Pancreas (tissue), 10 donors: ENCODE measurements at regions not wholly inside any gene's neighbourhood (a gene's known extent, or its start where the extent isn't known, plus 50 kb on each side); places are given as distances from the start of the nearest gene placed in this dataset.

Experiments used
- ATAC-seq, 4 donors: fragments of 200-7000 bp; cut with Tn5 transposase; one replicate each; pipeline versions ENCODE4 v1.8.0 to v1.9.1; 2020; ENCODE audit warnings: mild to moderate bottlenecking in 4 of 4, moderate library complexity in 4 of 4
- DNase-seq, 6 donors: peaks; one replicate each; pipeline ENCODE4 v3.0.0-alpha.2; 2020
- FAIRE-seq: peaks from 2 replicates; lab custom pipeline; 2012; peaks lifted over from hg19 to GRCh38; lab: Jason Lieb, UNC
- H3K27ac ChIP-seq, 4 donors: fragments of 200-600 bp; sonication (generic); 1 replicate in 3 of 4; 2 replicates in 1 of 4; pipeline versions ENCODE4 v1.5.0 to v1.8.0; 2020
- H3K27me3 ChIP-seq, 4 donors: fragments of 200-600 bp; one replicate each; pipeline ENCODE4 v1.8.0; 2021
- H3K36me3 ChIP-seq, 3 donors: fragments of 200-600 bp; sonication (generic) in 1 of 3; one replicate each; pipeline versions ENCODE4 v1.5.0 to v1.8.0; 2020 to 2021
- H3K4me1 ChIP-seq, 3 donors: fragments of 200-600 bp; one replicate each; pipeline ENCODE4 v1.8.0; 2021
- H3K4me3 ChIP-seq, 4 donors: fragments of 200-600 bp; sonication (generic) in 2 of 4; one replicate each; pipeline versions ENCODE4 v1.5.0 to v1.8.0; 2020 to 2021
- H3K9me3 ChIP-seq, 4 donors: fragments of 200-600 bp; one replicate each; pipeline ENCODE4 v1.8.0; 2021
- WGBS, 2 donors: extraction: QIAGEN DNeasy Blood & Tissue Kit; methylation state at CpG; one replicate each; pipeline ENCODE4 v1.1.7; 2013; 5-methylcytosine and 5-hydroxymethylcytosine counted together
- intact Hi-C, 3 donors: fragments of 100-400 bp; cut with DNase I; formaldehyde crosslinking; loops; one replicate each; pipeline versions ENCODE4 v1.11.1 to v1.14.2; 2022
- TF ChIP-seq, protein P1 (sequence below), 4 donors: fragments of 200-600 bp; sonication (generic) in 3 of 4; IDR thresholded peaks; one replicate each; pipeline versions ENCODE4 v1.5.0 to v1.8.0; 2021; ENCODE audit warnings: antibody characterized with exemption in 4 of 4
- donor health status: healthy with polysubstance abuse.
- donor health status: DM: no; HTN: no; CAD: no; lungs with moderate emphysema.
- donor health status: DM: no; HTN: no; CAD: no.
- donor health status: control.
- donor health status: control.
- donor health status: Bipolar disorder and iron deficiency.
- donor health status: DM: yes; HTN: yes; CAD: no.
- donor health status: DM: no; HTN: no; CAD: no.
- donor health status: DM: no; HTN: no; CAD: no.
- donor health status: DM: yes; HTN: yes; CAD: no.

DNA sequence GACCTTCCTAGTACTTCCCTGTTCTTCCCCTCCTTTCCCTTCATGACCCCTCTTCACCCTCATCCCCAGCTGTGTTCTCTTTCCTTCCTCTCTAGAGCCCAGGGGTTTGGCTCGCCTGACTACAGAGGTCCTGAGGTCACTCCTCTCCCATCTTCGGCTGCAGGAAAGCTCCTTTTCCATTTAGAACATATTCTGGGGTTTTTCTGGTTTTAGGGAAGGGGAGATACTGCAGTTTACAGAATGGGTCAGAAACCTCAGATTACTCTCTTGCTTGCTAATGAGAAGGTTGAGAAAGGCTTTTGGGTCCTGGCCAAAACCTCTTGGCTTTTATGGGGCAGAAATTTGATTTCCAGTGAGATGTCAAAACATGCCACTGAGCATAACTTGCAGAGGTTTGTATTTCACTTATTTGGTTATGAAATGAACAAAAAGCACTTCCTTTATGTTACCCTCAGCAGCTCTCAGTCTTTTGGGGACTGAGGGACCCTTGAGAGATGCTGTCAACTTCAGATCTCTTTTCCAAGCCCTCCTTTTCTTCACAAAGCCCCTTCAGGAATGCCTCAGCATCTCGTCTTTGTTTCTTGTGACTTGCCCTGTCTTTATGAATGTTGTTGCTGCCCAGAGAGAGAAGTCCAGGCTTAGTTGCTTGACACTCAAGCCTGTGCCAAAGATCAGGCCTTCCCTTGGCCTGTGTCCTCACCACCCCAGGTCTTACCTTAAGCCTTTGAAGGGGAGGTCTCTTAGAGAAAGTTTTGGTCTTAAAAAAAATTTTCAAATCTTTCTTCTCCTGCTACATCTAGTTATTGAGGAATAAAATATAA, 121.7 kb upstream of the TPM1 start:
- ATAC-seq, result peak in 2 of 4 donors; percentile 55 to 57
- H3K36me3 ChIP-seq, result no peaks in the 10 kb centered on the region
- peaks cover 0 to 6% (median 0%) of the 10 kb centered on the region in 3 donors for H3K4me1 ChIP-seq
- intact Hi-C loops, result no loop called here
- 76 to 77% methylated on average over 3 of the region's 3 CpGs for WGBS, 2 donors
- H3K4me3 ChIP-seq, result no peak overlapping the region
- H3K27ac ChIP-seq, result no peak overlapping the region
- DNase-seq, result no peak
- H3K27me3 ChIP-seq, result no peaks in the 10 kb centered on the region
- FAIRE-seq, result no peak
- TF ChIP-seq, protein P1, sequence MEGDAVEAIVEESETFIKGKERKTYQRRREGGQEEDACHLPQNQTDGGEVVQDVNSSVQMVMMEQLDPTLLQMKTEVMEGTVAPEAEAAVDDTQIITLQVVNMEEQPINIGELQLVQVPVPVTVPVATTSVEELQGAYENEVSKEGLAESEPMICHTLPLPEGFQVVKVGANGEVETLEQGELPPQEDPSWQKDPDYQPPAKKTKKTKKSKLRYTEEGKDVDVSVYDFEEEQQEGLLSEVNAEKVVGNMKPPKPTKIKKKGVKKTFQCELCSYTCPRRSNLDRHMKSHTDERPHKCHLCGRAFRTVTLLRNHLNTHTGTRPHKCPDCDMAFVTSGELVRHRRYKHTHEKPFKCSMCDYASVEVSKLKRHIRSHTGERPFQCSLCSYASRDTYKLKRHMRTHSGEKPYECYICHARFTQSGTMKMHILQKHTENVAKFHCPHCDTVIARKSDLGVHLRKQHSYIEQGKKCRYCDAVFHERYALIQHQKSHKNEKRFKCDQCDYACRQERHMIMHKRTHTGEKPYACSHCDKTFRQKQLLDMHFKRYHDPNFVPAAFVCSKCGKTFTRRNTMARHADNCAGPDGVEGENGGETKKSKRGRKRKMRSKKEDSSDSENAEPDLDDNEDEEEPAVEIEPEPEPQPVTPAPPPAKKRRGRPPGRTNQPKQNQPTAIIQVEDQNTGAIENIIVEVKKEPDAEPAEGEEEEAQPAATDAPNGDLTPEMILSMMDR (IDR thresholded peaks at IDR 0.05), result no peak
- H3K9me3 ChIP-seq, result no peaks in the 10 kb centered on the region

DNA sequence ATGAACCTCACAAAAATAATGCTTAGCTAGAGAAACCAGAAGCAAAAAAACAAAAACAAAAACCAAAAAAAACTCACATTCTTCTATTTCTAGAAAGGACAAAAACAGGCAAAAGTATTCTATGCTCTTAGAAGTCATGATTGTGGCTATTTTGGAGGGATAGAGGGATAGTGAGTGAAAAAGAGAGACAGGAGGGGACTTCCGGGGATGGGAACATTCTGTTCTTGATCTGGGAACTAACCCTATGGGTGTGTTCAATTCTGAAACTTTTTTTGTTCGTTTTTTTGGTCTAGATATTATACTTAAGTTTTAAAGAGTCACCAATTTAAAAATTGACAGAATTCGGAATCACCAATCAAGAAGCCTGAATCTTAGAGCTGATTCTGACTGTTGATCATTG, 120.0 kb upstream of the TPM1 start:
- DNase-seq, result no peak
- Histone ChIP-seq H3K4me1 (no peaks in the 10 kb centered on the region), H3K4me3 (no peak overlapping the region), H3K9me3 (no peaks in the 10 kb centered on the region), H3K27ac (no peak overlapping the region), H3K36me3 (no peaks in the 10 kb centered on the region), H3K27me3 (no peaks in the 10 kb centered on the region)
- TF ChIP-seq, protein P1 (IDR thresholded peaks at IDR 0.05), result no peak
- FAIRE-seq, result no peak
- ATAC-seq, result no peak
- intact Hi-C loops, result no loop called here
- WGBS, 2 donors, result 69 to 72% methylated on average over 3 of the region's 3 CpGs

DNA sequence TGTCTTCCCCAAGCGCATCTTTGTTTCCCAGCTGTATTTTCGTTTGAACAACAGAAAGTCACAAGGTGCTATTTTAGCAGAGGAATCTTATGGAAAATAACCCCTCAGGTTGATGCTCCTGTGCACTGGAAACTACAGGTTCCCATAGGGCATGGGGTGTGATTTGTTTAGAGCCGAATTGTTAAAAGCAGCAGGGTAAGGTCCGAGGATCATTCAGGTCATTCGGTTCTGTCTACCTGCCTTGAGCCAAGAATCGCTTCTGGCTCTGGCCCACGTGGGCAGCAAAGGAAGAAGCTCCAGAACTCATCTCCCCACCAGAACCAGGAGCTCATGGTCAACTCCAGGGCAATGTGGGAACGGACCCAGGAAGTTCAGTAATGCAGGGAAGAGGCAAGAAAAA, 116.7 kb upstream of the TPM1 start:
- no peak for FAIRE-seq
- ATAC-seq, result no peak
- DNase-seq, result no peak
- no peaks in the 10 kb centered on the region for H3K9me3 ChIP-seq
- TF ChIP-seq, protein P1 (IDR thresholded peaks at IDR 0.05), result no peak
- intact Hi-C loops, result no loop called here
- no peak overlapping the region for H3K4me3 ChIP-seq
- no peak overlapping the region for H3K27ac ChIP-seq
- H3K27me3 ChIP-seq, result no peaks in the 10 kb centered on the region
- H3K36me3 ChIP-seq, result no peaks in the 10 kb centered on the region
- 93 to 95% methylated on average over 8 of the region's 8 CpGs for WGBS, 2 donors
- no peaks in the 10 kb centered on the region for H3K4me1 ChIP-seq

DNA sequence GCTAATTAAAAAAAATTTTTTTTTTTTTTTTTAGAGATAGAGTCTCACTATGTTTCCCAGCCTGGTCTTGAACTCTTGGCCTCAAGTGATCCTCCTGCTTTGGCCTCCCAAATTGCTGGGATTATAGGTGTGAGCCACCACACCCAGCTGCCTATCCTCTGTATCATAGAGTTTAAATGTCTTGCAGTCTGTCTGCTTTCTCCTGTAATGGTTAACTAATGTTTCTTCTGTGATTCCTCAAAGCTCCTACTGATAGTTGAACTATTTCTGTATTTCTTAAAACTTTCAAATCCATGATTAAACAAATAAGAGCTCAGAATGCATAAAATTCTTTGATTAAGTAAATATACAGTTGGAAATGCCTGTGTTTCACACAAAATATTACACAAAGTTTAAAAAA, 115.4 kb upstream of the TPM1 start:
- Histone ChIP-seq H3K27ac (no peak overlapping the region), H3K27me3 (no peaks in the 10 kb centered on the region), H3K4me1 (no peaks in the 10 kb centered on the region), H3K4me3 (no peak overlapping the region), H3K36me3 (no peaks in the 10 kb centered on the region), H3K9me3 (no peaks in the 10 kb centered on the region)
- TF ChIP-seq, protein P1 (IDR thresholded peaks at IDR 0.05), result no peak
- FAIRE-seq (no peak), ATAC-seq (no peak), DNase-seq (no peak)
- intact Hi-C loops, result no loop called here

DNA sequence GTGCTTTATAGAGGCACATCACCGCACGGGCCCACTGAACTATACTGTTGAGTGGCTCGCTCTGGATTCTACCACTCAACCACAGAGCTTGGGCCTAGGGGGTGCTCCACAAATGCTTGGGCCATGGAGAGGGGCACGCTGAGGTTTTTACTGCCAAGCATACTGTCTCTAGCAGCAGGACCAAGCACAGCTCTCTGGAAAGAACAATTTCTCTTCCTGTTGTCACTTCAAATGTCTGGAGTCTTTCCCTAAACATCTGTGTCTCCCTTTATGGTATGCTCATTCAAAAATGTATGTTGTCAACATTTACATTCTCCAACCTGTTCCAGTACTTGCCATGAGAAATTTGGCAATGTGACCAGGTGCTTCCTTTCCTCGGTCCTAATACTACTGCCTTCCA, 114.7 kb upstream of the TPM1 start:
- 86 to 89% methylated on average over 5 of the region's 5 CpGs for WGBS, 2 donors
- TF ChIP-seq, protein P1 (IDR thresholded peaks at IDR 0.05), result no peak
- no peak overlapping the region for H3K4me3 ChIP-seq
- no peak for ATAC-seq
- DNase-seq, result no peak
- H3K4me1 ChIP-seq, result no peaks in the 10 kb centered on the region
- H3K27ac ChIP-seq, result no peak overlapping the region
- intact Hi-C loops, result no loop called here
- no peaks in the 10 kb centered on the region for H3K36me3 ChIP-seq
- H3K9me3 ChIP-seq, result no peaks in the 10 kb centered on the region
- no peaks in the 10 kb centered on the region for H3K27me3 ChIP-seq
- no peak for FAIRE-seq
